A673 (cell line): ENCODE measurements at regions not wholly inside any gene's neighbourhood (a gene's known extent, or its start where the extent isn't known, plus 50 kb on each side); places are given as distances from the start of the nearest gene placed in this dataset.

Experiments used
- BruUV-seq: library from RNA; stranded (reverse); fragments of 400-500 nt; replicated peaks from 2 replicates; lab custom pipeline; 2021; lab: Mats Ljungman, UMichigan
- CTCF ChIA-PET: fragments of 300-600 bp; sonication (Branson Sonifier 250); formaldehyde crosslinking; loops from one replicate; lab custom pipeline; 2022; ENCODE audit warnings: antibody characterized with exemption; lab: Charles Lee
- POLR2A ChIA-PET: fragments of 300-600 bp; sonication (Branson Sonifier 250); formaldehyde crosslinking; loops from one replicate; lab custom pipeline; 2022; ENCODE audit warnings: antibody characterized with exemption; ENCODE audit not compliant: low non-redundant PET; lab: Charles Lee
- DNase-seq: peaks from one replicate; pipeline ENCODE4 v3.0.0-alpha.2; 2015; ENCODE audit warnings: low spot score
- H3K27ac ChIP-seq: fragments of 200-600 bp; sonication (generic); 2 replicates; pipeline ENCODE4 v1.5.1; 2016; ENCODE audit warnings: mixed run types, low read depth, mild to moderate bottlenecking, mixed read lengths, antibody characterized with exemption, low read length; ENCODE audit not compliant: poor library complexity, severe bottlenecking
- H3K27me3 ChIP-seq: fragments of 200-600 bp; sonication (generic); replicated peaks from 2 replicates; pipeline ENCODE4 v1.6.1; 2017; ENCODE audit warnings: mixed run types, low read depth, mild to moderate bottlenecking, mixed read lengths, antibody characterized with exemption, low read length; ENCODE audit not compliant: insufficient read depth, poor library complexity
- H3K36me3 ChIP-seq: fragments of 200-600 bp; sonication (generic); 2 replicates; pipeline ENCODE4 v1.6.1; 2016; ENCODE audit warnings: mixed run types, mild to moderate bottlenecking, mixed read lengths, antibody characterized with exemption, low read length; ENCODE audit not compliant: insufficient read depth, poor library complexity, severe bottlenecking
- H3K4me1 ChIP-seq: fragments of 200-600 bp; sonication (generic); 2 replicates; pipeline ENCODE4 v1.6.1; 2017; ENCODE audit warnings: mixed run types, mild to moderate bottlenecking, mixed read lengths, antibody characterized with exemption, low read length; ENCODE audit not compliant: insufficient read depth, poor library complexity, severe bottlenecking
- H3K4me3 ChIP-seq: fragments of 200-600 bp; sonication (generic); 2 replicates; pipeline ENCODE4 v1.5.1; 2016; ENCODE audit warnings: low read depth, mixed run types, mild to moderate bottlenecking, mixed read lengths, low read length; ENCODE audit not compliant: poor library complexity, severe bottlenecking
- H3K9me3 ChIP-seq: fragments of 200-600 bp; sonication (generic); 2 replicates; pipeline ENCODE4 v1.6.1; 2016; ENCODE audit warnings: mixed run types, low read depth, mild to moderate bottlenecking, mixed read lengths, antibody characterized with exemption, low read length; ENCODE audit not compliant: poor library complexity, severe bottlenecking
- EZH2 ChIP-seq: fragments of 200-600 bp; sonication (generic); IDR thresholded peaks from 2 replicates; pipeline ENCODE4 v1.6.1; 2017; ENCODE audit warnings: borderline replicate concordance, low read depth, mild to moderate bottlenecking, mixed read lengths, antibody characterized with exemption, low read length; ENCODE audit not compliant: poor library complexity, severe bottlenecking
- intact Hi-C: fragments of 100-400 bp; cut with micrococcal nuclease; formaldehyde crosslinking; loops from one replicate; pipeline ENCODE4 v1.10.0; 2022; ENCODE audit not compliant: unreplicated experiment
- TF ChIP-seq, protein P1 (sequence below): fragments of 300-800, 200-600 bp; sonication (generic); conservative IDR thresholded peaks from 2 replicates; pipeline ENCODE4 v1.5.1; 2017; ENCODE audit warnings: low read depth, mild to moderate bottlenecking, antibody characterized with exemption, low read length, moderate library complexity, mixed read lengths

DNA sequence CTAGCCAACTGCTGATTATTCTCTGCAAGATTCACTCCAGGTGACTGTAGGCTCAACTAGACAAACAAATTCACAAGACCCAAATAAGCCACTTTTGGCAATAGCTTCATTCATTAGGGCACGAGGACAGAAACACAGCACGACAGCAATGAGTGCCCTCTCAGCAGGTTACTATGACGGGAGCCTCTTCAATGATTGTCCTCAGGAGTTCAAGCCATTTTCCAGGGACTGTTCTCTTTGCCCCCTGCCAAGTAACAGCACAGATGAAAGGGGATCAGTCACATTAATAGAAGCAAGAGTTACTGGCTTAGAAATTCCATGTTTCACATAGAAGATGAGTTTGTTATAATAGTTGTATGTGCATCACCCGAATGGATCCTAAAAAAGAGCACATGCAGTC, 712.2 kb downstream of the CDH8 start:
- Histone ChIP-seq H3K27ac (no peak overlapping the region), H3K4me1 (no peaks in the 10 kb centered on the region), H3K27me3 (no peaks in the 10 kb centered on the region), H3K9me3 (no peaks in the 10 kb centered on the region), H3K36me3 (no peaks in the 10 kb centered on the region), H3K4me3 (no peak overlapping the region)
- intact Hi-C loops: no loop called here
- TF ChIP-seq EZH2: no peak
- TF ChIP-seq, protein P1, sequence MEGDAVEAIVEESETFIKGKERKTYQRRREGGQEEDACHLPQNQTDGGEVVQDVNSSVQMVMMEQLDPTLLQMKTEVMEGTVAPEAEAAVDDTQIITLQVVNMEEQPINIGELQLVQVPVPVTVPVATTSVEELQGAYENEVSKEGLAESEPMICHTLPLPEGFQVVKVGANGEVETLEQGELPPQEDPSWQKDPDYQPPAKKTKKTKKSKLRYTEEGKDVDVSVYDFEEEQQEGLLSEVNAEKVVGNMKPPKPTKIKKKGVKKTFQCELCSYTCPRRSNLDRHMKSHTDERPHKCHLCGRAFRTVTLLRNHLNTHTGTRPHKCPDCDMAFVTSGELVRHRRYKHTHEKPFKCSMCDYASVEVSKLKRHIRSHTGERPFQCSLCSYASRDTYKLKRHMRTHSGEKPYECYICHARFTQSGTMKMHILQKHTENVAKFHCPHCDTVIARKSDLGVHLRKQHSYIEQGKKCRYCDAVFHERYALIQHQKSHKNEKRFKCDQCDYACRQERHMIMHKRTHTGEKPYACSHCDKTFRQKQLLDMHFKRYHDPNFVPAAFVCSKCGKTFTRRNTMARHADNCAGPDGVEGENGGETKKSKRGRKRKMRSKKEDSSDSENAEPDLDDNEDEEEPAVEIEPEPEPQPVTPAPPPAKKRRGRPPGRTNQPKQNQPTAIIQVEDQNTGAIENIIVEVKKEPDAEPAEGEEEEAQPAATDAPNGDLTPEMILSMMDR: no peak
- ChIA-PET POLR2A (no interaction called here), CTCF (no interaction called here)
- no peak for DNase-seq
- BruUV-seq: no TSS peak

DNA sequence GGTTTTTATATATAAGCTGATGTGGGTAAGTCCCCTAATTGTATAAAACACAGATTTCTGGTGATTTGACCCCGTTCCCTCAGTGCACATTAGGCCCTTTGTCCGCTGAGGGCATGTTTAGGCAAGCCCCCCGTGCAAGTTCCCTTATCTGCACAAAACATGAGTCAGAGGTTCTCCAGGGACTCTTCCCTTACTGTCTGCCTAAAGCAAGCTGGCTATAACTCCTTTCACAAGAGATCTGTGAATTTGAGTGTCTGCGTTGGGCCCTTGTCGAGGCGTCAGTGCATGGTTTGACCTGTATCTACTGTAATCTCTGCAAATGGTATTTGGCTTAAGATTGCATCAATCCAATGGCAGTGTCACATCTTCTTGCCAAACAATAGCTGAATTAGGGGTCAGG, 712.8 kb downstream of the CDH8 start:
- peak; percentile 50 for DNase-seq
- H3K4me3 ChIP-seq: no peak overlapping the region
- TF ChIP-seq, protein P1: no peak
- no peak for TF ChIP-seq EZH2
- no TSS peak for BruUV-seq
- CTCF ChIA-PET: no interaction called here
- H3K36me3 ChIP-seq: no peaks in the 10 kb centered on the region
- H3K27me3 ChIP-seq: no peaks in the 10 kb centered on the region
- no peak overlapping the region for H3K27ac ChIP-seq
- no peaks in the 10 kb centered on the region for H3K4me1 ChIP-seq
- no peaks in the 10 kb centered on the region for H3K9me3 ChIP-seq
- POLR2A ChIA-PET: no interaction called here
- intact Hi-C loops: no loop called here

DNA sequence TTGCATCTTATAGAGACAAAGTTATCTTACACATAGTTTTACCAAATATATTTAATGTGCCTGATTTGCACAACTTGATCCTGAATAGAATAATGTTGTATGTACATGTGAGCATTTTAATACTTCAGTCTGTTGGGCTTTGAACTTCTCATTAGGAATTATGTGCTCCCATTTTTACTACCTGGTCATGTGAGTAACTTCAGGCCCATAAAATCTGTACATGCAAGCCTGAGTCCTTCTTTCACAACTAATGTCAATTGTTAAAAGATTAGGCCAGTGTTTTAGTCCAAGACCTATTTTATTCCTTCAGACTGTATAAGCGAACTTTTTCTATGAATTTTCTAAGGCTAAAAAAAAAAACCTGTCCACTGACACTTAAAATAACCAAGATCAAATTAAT, 715.4 kb downstream of the CDH8 start:
- TF ChIP-seq, protein P1: no peak
- ChIA-PET POLR2A (no interaction called here), CTCF (no interaction called here)
- no peak overlapping the region for H3K4me3 ChIP-seq
- intact Hi-C loops: no loop called here
- H3K36me3 ChIP-seq: no peaks in the 10 kb centered on the region
- no peaks in the 10 kb centered on the region for H3K4me1 ChIP-seq
- H3K27ac ChIP-seq: no peak overlapping the region
- no peaks in the 10 kb centered on the region for H3K27me3 ChIP-seq
- no peaks in the 10 kb centered on the region for H3K9me3 ChIP-seq
- no TSS peak for BruUV-seq
- DNase-seq: no peak
